ENCODE measurements at regions not wholly inside any gene's neighbourhood (a gene's known extent, or its start where the extent isn't known, plus 50 kb on each side); places are given as distances from the start of the nearest gene placed in this dataset.
"Not testable (repeated sequence)": the region's sequence is repeated elsewhere in the genome, so short reads cannot be mapped to it uniquely, and the experiment has no call there.

DNA sequence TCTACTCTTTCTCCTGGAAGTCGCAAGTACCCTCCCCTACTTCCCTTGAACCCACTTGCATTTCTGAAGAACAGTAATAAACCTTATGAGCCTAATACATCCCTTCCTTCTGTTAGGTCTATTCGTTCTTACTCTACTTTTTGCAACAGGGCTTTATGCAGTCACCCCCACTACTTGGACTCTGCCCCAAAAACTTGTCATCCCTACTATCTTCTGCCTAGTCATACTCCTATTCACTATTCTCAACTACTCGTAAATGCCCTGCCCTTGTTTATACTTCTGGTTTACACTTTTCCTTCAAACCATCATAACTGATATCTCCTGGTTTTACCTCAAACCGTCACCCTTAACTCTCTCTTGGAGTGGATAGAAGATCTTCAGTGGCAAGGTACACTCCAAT is 55.2 kb upstream of the SLIT2 start:
- DNase-seq, result no peak

- no peak for DNase-seq
Measured at GRCh38 chr4:20195071-20195885, 56.4 kb upstream of the SLIT2 start.

- no peak for DNase-seq
Measured at GRCh38 chr4:20194123-20195013, 57.3 kb upstream of the SLIT2 start.

DNA sequence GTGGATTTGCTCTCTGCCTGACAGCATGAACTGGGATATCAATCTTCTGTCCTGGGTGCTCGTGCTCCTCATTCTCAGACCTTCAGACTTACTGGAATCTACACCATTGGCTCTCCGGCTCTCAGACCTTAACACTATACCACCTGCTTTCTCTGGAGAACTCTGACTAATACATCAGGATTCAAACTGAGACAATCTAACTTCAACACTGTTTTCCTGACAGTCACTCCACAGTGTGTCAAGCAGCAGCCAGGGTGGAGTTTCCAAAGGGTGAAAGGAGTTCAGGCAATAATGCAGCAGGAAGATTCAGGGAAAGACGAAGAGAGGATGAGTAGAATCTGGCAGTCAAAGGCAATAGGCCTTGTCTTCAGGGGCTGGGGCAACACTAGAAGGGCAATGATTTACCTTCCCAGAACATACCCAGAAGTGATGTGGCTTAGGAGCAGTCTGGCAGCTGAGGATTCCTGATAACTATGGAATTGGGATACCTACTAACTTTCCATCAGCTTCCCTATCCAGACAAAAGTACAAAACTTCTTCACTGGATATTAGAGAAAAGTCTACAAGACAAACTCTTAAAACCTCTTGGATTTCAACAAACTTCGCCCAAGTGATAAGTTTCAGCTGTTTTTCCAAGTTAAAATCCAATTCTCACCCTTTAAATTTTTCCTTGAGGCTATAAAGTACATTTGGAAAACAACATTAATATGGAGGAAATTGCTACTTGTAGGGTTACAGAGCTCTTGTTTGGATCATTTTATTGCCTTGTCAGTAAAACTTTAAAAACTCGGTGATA is 58.4 kb upstream of the SLIT2 start:
- no peak for DNase-seq

- no peak for DNase-seq
Measured at GRCh38 chr4:20192736-20193135, 59.0 kb upstream of the SLIT2 start.

DNA sequence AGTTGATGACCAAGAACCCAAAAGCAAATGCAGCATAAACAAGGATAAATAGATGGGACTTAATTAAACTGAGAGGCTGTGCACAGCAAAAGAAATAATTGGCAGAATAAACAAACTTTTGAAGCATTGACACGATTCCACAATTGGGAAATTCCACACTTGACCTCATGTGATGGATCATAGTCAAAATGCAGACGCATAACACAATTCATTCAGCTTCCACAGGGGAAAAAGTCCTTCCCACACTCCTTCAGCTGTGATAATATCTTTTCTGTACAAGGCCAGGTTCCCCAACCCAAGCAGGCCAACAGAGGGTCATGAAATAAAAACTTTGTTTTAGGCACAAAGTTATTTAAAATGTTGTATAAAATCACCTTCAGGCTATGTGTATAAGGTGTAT is 66.6 kb upstream of the SLIT2 start:
- DNase-seq, result no peak

GRCh38 chr4:20183131-20183530 is 68.6 kb upstream of the SLIT2 start:
- not testable (repeated sequence) for DNase-seq

GRCh38 chr4:20181926-20182325 is 69.8 kb upstream of the SLIT2 start:
- DNase-seq, result no peak

- no peak for DNase-seq
Measured at GRCh38 chr4:20180509-20180908, 71.2 kb upstream of the SLIT2 start.

GRCh38 chr4:20178902-20179576 is 72.7 kb upstream of the SLIT2 start:
- no peak for DNase-seq

DNA sequence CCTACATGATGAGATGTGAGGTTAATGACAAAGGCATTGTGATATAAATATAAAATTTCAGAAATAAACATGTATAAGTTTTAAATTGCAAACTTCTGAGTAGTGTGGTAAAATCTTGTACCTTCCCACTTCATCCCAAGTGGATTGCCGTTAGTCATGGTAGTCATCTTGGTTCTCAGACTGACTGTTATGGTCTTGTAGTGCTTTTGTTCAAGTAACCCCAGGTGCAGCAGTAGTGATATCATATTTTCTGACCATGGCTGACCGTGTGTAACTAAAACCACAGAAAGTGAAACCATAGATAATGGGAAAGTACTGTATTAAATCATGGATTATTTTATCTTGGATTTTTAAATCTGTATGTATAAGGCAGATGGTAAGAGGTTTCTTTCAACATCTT is 74.8 kb upstream of the SLIT2 start:
- no peak for DNase-seq

GRCh38 chr4:20172070-20172760 is 79.5 kb upstream of the SLIT2 start:
- no peak for DNase-seq

DNA sequence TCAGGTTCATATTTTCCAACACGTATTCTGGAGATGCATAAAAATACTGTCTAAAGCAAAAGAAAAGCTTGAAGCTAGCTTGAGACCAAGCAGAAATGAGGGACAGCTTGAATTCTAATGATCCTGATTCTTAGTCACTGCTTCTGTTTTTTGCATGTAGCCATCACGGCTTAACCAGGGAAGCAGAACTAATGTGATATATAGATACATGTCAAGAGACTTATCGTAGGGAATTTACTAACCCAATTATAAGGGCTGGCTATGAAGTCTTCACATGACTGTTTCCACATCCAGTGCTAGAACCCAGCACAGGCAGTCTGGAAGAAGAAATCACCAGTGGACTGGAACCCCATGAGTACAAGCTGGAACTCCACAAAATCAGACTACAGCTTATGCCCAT is 85.2 kb upstream of the SLIT2 start:
- no peak for DNase-seq

DNA sequence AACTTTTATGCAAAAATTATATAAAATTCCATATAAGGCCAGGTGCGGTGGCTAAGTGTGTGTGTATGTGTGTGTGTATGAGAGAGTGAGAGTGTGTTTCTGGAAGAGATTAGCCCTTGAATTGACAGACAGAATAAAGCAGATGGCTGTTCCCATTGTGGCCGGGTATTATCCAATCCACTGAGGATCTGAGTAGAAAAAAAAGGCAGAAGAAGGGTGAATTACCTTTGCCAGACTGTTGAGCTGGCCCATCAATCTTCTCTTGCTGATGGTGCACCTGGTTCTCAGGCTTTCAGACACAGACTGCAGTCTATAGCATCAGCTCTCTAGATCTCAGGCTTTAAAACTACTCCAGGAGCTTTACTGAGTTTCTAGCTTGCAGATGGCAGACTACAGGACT is 92.2 kb upstream of the SLIT2 start:
- DNase-seq, result no peak

GRCh38 chr4:20158195-20158594 is 93.5 kb upstream of the SLIT2 start:
- no peak for DNase-seq

- DNase-seq, result no peak
Measured at GRCh38 chr4:20151436-20151835, 100.3 kb upstream of the SLIT2 start.

DNA sequence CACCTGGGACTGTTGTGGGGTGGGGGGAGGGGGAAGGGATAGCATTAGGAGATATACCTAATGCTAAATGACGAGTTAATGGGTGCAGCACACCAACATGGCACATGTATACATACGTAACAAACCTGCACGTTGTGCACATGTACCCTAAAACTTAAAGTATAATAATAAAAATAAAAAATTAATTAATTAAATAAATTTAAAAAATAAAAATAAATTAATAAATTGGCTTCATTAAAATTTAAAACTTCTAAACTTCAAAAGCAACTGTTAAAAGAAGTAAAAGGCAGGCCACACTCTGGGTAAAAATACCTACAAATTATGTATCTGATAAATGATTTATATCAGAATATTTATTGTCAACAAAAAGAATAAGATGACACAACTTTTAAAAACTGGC is 102.6 kb upstream of the SLIT2 start:
- not testable (repeated sequence) for DNase-seq

DNA sequence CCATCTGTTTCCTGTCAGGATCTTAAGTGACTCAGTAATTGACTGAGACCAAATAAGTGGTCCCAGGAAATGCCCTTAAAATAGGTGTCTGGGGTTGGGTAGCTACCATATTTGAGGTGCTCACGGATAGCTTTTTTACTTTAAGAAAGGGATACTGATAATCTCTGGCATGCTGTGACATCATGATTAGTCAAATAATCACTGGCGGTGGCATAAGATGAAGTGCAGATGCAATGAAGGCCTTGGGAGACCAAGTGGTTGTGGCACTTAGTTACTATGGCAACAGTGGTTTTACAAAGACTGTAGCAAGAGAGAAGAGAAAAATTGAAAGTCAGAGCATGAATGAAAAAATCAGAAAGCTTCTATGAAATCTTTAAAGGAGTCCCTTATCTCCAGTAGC is 114.5 kb upstream of the SLIT2 start:
- DNase-seq, result no peak

DNA sequence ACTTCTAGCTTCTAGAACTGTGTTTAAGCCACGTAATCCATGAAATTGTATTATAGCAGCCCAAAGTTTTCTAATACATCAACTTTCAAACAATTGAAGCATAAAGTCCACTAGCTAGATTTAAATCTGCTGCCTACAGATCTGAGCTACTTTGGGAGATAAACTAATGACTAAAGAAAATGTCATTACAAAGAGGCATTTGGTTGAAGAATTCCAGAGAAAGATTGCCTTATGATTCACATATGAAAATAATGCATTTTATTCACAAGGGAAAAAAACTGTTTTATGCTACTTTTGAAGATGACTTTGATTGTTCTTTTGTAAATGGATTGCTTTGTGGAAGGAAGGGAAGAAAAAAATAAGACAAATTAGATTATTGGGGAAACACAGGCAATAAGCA is 124.1 kb upstream of the SLIT2 start:
- no peak for DNase-seq

DNA sequence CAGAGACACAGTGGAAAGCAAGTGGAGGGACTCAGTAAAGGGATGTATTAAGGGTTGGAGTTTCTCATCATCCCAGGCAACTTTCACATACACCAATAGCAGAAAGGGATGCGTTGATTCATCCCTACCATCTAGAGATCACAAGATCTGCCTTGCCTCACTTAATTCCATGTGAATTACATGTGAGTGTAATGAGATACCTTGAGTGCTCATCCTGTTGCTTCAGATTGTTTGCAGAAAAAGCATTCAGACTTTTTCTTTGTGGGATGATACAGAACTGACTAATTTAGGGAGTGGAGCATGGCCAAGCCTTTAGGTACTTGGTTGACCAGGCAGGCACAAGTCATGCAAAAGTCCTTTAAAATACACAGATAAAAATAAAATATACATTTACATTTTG is 124.8 kb upstream of the SLIT2 start:
- DNase-seq, result no peak

DNA sequence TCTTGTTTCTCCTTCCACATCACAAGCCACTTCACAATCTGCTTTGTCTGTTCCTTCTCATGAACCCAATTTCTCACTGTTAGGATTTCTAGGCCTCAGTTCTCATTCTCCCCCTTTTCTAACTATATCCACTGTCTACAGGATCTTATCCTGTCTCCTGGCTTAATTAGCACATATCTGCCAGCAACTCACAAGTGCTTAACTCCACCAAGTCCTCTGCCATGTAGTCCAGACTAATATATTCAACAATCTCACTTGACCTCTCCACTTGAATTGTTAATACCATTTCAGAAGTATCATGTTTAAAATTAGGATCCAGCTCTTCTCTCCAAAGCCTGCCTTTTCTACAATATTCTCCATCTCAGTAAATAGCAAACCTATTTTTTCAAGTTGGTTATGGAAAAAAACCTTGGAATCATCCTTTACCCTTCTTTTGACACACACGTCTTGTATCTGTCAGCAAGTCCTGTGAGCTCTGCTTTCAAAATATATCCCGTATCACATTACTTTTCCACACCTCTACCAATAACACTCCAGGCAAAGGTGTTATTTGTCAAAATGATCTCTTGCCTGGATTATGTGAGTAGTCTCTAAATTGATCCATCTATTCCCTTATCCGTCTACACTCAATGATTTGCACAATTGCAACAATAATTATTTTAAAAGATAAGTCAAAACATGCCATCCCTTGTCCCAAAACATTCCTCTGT is 127.2 kb upstream of the SLIT2 start:
- DNase-seq, result no peak
